ENCODE measurements at regions not wholly inside any gene's neighbourhood (a gene's known extent, or its start where the extent isn't known, plus 50 kb on each side); places are given as distances from the start of the nearest gene placed in this dataset.

DNA sequence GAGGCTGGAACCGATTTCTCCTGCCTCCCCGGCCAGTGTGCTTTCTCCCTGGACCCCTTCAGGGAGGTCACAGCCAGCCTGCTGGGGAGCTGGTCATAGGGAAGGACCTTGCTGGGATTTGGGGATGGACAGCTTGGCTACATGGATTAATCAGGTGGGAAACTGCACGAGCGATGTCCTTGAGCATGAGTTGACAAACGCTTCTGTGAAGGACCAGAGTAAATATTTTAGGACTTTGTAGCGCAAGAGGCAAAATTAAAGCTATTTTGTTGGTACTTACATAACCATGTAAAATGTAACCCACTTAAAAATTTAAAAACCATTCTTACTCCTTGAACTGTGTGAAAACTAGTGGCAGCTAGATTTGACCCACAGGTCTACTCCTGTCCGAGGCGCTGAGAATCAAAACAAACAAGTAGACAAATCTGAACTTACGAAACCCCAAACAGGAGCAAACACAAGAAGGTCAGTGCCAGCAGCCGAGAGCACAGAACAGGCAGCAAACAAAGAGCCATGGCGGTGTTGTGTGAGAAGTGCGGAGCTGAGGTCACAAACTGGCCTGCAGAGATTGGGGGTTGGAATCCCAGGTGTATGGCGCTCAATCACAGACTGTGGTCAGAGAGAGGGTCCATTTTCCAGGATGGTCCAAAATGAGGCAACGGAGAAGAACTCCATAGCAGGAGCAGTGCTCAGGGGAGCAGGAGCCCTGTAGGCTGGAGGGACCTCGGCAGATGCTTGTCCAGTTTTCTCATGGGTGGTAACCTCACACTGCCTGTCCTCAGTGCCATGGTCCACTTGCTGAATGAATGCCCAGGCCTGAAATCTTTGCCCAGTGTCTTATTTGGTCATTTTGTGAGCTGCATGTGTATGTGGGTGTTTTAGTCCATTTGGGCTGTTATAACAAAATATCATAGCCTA is 79.2 kb upstream of the CLMN start:
- no peak for TF ChIP-seq CTCF (IDR thresholded peaks at IDR 0.05; ENCODE audit: borderline replicate concordance, insufficient read depth, low read depth, low read length)
- no peak overlapping the region for H3K4me3 ChIP-seq (ENCODE audit: low read depth, low read length)

GRCh38 chr14:95397325-95397724 is 77.6 kb upstream of the CLMN start:
- no peak for TF ChIP-seq CTCF (IDR thresholded peaks at IDR 0.05; ENCODE audit: borderline replicate concordance, insufficient read depth, low read depth, low read length)
- H3K4me3 ChIP-seq (ENCODE audit: low read depth, low read length), result no peak overlapping the region

- H3K4me3 ChIP-seq (ENCODE audit: low read depth, low read length), result no peak overlapping the region
- TF ChIP-seq CTCF (IDR thresholded peaks at IDR 0.05; ENCODE audit: borderline replicate concordance, insufficient read depth, low read depth, low read length), result no peak
Measured at GRCh38 chr14:95396221-95396620, 76.5 kb upstream of the CLMN start.

- no peak for TF ChIP-seq CTCF (IDR thresholded peaks at IDR 0.05; ENCODE audit: borderline replicate concordance, insufficient read depth, low read depth, low read length)
- H3K4me3 ChIP-seq (ENCODE audit: low read depth, low read length), result no peak overlapping the region
Measured at GRCh38 chr14:95395098-95395737, 75.5 kb upstream of the CLMN start.

DNA sequence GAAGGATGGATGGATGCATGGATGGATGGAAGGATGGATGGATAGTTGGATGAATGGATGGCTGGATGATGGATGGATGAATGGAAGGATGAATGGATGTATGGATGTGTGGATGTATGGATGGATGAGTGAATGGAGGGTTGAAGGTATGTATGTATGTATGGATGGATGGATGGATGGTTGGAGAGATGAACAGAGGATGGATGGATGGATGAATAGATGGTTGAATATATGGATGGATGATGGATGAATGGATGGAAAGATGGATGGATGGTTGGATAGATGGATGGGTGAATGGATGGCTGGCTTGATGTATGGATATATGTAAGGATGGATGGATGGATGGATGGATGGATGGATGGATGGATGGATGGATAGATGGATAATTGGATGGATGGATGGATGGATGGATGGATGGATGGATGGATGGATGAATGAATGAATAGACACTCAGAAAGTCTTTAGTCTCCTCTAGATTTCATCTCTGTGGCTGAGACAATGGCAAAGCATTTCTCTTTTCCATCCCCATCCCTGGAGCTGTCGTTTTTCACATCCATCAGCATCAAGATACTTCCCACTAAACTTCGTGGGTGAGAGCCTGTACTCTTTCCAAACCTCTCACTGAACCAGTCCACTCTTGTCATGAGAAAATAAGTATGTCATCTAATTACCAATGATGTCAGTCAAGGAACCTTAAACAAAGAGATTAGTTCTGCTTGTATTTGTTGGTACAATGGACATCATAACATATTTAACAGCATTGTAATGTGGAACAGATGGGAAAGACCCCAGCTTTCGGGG is 74.8 kb upstream of the CLMN start:
- TF ChIP-seq CTCF (IDR thresholded peaks at IDR 0.05; ENCODE audit: borderline replicate concordance, insufficient read depth, low read depth, low read length), result no peak
- H3K4me3 ChIP-seq (ENCODE audit: low read depth, low read length), result no peak overlapping the region

GRCh38 chr14:95392841-95393240 is 73.1 kb upstream of the CLMN start:
- TF ChIP-seq CTCF (IDR thresholded peaks at IDR 0.05; ENCODE audit: borderline replicate concordance, insufficient read depth, low read depth, low read length), result no peak
- H3K4me3 ChIP-seq (ENCODE audit: low read depth, low read length), result no peak overlapping the region
